A204.1 (cell line): ENCODE measurements at regions not wholly inside any gene's neighbourhood (a gene's known extent, or its start where the extent isn't known, plus 50 kb on each side); places are given as distances from the start of the nearest gene placed in this dataset.
"Not testable (repeated sequence)": the region's sequence is repeated elsewhere in the genome, so short reads cannot be mapped to it uniquely, and the experiment has no call there.

Experiments used
- FAIRE-seq: peaks from 2 replicates; lab custom pipeline; 2012; peaks lifted over from hg19 to GRCh38; lab: Jason Lieb, UNC

DNA sequence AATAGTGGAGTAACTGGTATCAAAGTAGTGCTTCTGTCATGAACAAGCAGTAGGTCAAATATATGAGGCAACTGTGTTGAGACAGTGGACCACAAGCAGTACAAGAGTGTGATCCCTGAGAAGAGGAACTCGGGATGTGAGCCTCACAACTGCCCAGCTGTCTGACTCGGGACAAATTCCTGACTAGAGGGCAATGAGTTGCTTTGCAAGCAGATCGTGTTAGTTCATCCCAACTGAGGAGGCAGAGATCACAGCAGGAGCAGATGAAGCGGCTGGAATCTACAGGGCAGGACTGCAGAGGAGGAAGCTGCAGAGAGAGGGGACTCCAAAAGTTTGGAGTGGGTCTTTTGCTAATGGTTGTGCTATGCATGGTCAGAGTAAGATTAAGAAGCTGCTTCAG, 741.1 kb downstream of the DIAPH3 start:
- FAIRE-seq: no peak

DNA sequence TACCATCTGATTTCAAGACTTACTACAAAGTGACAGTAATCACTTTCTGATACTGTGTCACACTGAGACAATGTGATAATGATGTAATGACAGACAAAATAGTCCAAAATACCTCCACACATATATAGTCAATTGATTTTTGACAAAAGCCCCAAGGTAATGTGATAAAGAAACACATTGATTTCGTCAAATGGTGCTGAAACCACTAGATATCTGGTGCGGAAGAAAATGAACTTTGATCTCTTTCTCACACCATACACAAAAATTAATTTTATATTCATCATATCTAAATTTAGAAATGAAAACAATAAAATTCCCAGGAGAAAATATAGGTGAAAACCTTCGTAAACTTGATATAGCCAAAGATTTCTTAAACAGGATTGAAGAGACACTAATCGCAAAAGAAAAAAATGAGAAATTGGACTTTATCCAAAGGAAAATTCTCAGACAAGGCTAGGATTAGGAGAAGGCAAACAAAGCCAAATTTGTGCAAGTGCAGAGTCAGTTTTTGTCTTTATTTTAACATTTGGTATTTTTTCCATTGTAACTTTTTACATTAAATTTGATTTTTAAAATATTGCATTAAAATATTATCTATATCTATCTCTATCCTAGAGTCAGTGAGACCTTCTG, 739.9 kb downstream of the DIAPH3 start:
- FAIRE-seq: no peak

DNA sequence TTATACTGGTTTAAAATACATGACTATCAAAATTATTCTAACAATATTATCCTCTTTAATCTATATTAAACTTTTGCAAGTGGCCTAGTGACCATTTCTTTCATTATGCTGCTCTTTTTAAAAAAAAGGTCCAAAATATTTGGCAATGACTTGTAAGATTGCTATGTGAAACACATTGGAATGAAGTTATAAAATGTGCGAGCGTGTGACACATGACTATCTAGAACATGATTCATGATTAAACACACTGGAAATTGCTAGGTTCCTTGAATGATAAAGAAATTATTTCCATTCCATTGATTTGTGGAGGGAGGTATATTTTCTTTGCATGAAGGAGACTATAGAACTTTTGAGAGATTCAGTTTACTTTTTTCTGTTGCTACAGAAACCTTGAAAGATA, 739.1 kb downstream of the DIAPH3 start:
- FAIRE-seq: no peak

DNA sequence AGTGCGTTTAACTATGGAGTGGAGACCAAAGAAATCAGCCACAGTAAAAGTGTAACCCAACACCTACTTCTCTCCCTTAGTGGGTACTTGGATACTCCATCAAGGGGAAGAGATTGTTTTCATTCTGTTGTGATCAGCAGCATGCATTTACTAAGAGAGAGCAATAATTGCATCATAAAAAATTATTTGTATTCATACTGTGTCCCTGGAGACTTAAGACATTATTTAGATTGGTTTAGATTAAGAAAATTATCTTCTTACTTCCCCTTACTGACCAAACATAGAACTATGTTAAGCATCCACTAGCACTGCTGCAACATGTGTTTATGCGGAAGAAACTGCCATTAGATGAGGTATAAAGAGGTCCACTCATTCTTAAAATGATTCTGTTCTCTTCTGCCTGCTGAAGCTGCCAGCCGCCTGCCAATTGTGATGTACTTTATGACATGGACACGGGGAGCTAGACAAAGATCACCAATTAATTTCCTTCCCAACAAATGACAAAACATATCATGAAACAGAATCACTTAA, 738.5 kb downstream of the DIAPH3 start:
- no peak for FAIRE-seq

DNA sequence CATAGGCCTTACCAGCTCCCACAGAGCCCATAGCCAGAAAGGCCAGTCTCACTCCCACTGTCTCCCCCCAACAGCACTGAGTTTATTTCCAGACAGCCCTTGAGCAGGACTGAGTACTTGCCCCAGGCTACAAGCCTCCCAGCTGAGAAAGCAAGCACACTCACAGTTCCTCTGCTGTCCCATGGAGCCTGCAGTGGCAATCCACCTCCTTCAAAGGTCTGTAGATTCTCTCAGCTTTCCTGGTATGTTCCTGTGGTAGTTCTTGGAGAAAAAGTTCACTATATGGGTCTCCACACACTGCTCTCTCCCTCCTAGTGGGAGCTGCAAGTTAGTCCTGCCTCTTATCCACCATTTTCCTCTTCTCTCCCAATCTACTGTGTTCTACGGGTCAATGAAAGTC, 728.7 kb downstream of the DIAPH3 start:
- FAIRE-seq: no peak

DNA sequence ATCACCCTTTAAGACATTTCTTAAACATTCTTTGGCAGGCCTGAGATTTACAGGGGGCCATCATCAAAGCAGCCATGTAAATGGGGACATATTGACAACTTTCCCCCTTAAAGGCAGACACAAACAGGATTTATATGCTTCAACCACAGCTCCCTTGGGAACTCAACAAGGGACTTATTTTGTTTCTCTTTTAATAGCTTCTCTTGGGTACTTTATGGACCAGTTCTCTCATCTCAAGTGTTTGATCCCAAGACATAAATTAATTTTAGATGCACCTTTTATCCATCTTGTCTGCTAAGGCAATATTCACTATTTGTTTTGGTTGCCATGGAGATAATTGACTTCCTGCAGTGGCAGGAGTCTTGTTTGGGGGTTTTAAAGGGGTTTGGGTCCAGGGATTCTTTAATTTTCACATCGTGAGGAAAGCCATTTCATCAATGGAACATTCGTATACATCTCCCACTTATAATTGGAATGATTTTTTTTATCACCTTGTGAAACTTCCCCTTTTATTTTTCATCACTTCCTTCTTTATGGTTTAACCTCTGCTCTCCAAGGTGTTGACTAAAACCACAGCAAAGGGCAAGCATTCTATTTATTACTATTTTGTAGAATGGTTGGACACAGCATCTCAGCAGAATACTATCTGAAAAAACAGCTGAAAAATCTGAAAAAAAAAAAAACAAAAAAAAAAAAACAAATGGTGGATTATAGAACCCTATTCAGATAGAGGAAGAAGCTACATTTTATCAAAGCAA, 726.0 kb downstream of the DIAPH3 start:
- no peak for FAIRE-seq

DNA sequence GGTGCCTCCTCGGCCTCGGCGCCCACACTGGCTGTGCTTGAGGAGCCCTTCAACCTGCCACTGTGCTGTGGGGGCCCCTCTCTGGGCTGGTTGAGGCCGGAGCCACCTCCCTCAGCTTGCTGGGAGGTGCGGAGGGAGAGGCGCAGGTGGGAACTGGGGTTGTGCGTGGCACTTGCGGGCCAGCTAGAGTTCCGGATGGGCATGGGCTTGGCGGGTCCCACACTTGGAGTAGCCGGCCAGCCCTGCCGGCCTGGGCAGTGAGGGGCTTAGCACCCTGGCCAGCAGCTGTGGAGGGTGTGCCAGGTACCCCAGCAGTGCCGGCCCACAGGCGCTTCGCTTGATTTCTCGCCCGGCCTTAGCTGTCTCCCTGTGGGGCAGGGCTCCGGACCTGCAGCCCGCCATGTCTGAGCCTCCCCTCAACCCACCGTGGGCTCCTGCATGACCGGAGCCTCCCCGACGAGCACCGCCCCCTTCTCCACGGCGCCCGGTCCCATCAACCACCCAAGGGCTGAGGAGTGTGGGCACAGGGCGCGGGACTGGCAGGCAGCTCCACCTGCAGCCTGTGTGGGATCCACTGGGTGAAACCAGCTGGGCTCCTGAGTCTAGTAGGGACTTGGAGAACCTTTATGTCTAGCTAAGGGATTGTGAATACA, 723.8 kb downstream of the DIAPH3 start:
- no peak for FAIRE-seq

DNA sequence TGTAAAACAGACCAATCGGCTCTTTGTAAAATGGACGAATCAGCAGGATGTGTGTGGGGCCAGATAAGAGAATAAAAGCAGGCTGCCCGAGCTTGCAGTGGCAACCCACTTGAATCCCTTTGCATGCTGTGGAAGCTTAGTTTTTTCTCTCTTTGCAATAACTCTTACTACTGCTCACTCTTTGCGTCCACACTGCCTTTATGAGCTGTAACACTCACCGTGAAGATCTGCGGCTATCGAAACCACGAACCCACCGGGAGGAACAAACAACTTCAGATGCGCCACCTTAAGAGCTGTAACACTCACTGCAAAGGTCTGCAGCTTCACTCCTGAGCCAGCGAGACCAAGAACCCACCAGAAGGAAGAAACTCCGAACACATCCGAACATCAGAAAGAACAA, 722.7 kb downstream of the DIAPH3 start:
- FAIRE-seq: not testable (repeated sequence)

DNA sequence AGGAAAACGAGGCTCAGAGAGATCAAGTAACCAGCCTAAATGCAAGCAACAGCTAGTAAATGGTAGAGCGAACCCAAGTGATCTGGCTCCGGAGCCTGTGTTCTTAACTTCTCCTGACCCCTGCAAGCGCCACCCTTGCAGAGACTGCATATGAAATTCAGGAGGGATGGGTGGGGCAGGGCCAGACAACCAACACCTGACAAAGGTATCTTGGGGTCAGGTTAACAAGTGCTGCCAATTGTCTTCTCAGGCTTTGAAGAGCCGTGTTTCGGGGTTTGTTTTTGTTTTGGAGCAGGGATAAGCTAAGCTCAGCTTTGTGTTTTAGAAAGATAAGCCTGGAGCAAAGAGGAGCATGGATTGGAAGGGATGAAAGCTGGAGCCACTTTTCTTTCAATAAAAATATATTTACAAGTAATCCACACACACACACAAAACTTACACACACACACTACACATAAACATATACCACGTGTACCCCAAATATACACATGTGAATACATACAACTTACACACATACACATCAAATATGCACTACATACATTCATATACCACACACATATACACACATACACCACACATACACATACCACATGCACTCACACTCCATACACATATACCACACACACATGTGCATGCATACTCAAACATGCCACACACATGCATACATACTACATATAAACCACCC, 722.0 kb downstream of the DIAPH3 start:
- no peak for FAIRE-seq

DNA sequence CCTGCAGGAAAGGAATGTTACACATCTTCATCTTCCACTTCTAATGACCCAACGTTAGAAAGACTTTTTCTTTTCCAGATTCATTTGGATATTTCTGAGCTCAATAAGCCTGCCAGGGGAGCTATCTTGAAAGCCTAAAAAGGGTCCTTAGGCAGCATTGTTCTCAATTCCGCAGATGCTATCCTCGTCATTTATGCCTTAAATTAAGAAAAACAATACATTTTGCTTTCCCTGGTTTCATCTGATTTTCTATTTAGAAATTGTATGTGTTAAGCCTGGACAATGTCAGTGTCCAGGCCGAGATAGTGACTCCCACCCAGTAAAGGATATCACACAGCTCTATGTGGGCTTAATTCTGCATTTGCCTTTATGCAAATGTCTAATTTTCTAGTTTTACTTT, 721.3 kb downstream of the DIAPH3 start:
- FAIRE-seq: no peak

DNA sequence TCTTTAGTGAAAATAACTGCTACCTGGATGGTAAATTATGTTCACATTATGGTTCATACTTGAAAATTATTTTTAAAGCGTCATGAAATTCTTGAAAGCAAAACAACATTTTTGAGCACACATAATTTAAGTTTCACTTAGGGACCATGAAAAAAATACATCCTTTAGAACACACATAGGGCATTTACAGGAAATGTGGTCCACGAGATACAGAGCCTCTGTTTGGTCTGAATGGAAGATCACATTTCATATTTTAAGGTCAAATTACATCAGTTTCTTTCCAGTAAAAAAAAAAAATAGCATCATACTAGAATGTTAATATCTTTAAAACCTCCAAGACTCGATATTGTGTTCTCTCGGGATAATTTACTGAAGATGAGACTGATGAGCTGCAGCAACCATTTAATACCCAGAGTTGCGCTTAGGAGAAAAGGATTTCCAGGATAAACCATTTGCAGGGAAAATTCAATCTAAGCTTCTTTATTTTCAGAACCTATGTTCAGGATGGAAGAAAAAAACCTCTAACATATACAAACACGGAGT, 720.7 kb downstream of the DIAPH3 start:
- no peak for FAIRE-seq

DNA sequence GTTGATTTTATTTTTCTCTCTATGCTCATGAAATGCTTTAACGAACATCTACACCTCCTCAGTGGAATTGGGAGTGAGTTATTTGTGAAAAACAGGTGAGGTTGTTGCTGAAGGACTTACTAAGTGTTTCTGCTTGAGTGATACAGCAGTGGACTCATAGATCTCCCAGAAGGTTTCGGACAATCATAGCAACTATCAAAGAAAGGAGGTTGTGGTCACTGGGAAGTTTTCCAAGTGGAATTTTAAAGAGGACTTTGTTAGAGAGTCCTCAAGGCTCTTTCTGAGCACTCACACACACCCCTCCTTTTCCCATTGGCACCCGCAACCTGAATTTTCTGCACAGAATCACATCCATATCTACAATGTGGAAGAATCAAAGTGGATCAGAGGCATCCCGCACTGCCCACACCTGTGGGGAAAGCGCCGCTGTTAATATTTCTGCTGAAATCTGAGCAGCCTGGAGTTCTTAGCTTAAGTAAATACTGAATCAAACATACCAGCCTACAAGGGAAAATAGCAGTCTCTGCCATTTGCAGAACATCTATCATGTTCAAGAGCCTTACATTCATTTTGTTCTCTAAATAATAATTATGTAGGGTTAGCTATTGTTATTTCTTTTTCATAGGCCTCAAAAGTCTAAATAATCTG, 719.4 kb downstream of the DIAPH3 start:
- no peak for FAIRE-seq

DNA sequence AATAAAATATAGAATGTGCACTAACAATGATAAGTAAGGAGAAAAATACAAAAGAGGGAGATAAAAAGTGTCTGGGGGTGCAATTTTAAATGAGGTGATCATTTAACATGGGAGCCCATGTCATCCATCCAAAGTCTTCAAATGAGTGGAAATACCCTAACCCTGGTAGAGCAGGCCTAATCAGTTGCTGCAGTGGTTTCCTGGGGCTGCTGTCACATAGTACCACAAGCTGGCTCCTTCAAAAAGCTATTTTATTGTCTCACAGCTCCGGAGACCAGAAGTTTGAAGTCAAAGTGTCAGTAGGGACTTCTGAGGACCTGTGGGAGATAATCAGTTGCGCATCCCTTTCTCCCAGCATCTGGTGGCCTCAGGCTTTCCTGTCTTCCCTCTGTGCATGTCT, 717.9 kb downstream of the DIAPH3 start:
- no peak for FAIRE-seq

DNA sequence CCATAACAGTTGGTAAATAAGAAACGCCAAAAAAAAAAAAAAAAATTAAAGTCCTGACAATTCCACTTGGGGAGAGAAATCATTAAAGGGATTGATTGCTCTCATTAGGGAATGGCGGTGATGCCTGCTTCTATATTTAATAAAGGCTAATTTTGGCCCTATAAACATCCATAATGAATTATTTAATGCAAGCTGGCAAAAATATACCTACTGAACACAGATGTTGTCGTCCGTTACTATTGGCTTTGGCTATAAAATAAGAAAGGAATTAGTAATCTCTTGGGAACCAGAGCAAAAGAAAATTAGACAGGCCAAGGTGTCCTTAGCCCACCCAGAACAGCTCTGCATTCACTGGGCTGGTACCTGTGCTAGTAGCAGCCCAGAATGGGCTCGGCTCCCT, 717.3 kb downstream of the DIAPH3 start:
- FAIRE-seq: no peak

DNA sequence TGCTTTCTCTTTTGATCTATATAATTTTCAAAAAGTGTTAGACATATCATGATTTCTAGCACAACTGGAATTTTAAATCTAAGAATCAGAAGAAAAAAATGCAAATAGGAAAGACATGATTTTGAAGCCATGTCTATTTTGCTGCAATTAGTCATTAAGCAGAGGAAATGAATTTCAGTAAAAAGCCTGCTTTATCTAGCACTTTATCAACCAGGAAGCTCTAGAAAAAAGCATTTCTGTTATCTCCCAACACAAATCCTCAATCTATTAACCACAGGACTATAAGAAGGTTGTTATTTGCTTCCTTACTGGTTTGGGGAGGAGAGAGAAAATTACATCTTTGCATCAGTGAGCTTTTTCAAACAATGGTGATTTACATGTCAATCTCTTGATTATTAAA, 716.7 kb downstream of the DIAPH3 start:
- no peak for FAIRE-seq

DNA sequence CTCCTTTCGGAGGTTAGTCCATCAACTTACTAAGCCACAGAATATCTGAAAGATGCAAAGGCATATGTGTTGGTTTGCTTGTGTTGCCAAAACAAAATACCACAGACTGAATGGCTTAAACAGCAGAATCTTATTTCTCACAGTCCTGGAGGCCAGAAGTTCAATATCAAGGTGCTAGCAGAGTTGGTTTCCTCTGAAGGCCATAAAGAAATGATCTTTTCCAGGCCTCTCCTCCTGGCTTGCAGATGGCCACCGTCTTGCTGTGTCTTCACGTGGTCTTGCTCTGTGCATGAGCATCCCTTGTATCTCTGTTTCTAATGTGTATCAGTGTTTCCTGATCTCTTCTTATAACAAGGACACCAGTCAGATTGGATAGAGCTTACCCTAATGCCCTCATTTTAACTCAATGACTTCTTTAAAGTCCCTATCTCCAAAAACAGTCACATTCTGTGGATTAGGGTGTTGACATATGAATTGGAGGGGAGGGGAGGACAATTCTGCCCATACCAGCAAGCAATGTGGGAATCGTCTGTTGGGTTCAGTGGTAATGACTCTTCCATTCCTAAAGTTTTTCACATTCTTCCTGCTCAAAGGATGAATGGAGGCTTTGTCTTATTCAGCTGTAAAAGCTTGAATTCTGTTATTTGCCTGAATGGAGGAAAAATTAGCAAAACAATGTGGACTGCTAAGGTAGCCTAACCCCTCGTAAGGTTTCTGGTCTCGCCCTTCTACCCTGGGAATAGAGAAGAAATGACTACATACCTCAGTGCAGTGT, 715.7 kb downstream of the DIAPH3 start:
- no peak for FAIRE-seq

DNA sequence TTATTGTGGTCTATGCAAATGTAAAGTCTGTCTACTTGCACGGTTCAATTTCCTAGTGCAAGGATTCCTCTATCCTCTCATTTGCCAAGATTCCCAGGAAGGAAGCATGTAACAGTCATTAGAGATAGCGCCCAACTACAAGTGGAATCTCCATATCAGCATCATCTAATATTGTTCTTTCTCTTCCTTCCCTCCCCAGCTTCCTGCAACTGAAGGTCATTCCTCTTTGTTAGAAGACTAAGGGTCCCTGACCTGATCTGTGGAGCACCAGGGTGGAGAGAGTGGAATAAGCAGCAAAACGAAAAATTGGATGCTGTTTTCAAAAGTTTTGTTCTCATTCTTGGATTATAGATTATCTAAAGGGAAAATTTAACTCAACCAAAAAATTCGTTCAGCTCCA, 714.0 kb downstream of the DIAPH3 start:
- FAIRE-seq: no peak

DNA sequence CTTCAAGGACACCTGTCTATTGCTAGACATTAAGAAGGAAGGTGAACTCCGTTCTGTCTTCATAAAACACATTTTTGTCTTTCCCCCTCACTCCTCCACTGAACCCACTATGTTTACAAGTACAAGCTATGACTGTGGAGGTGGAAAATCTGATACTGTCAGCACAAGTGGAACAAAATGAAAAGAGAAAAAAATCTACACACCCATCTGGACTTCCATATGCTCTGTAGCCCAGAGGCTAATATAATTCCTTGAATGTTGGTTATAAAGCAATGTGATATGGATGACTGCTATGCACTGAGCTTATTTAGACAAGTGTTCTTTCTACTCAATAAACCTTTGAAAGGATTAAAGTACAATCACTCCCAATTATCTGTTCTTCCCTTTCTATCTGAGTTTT, 713.5 kb downstream of the DIAPH3 start:
- no peak for FAIRE-seq

DNA sequence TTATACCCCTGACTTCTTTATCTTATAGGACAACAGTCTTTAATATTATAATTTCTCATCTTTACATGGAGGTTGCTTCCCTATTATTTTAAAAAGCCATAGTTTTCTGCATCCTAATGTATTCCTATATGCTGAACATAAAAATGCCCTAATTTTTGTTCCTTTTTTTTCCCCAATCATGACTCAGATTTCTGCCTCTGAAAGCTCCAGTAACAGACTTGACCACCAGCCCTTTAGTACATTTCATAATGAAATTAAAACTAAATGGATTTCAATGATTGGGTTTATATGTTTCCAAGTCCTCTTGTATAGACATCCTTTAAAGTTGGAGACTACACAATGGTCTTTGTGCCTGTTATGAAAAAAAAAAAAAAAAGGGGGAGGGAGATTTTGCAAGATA, 712.5 kb downstream of the DIAPH3 start:
- no peak for FAIRE-seq

DNA sequence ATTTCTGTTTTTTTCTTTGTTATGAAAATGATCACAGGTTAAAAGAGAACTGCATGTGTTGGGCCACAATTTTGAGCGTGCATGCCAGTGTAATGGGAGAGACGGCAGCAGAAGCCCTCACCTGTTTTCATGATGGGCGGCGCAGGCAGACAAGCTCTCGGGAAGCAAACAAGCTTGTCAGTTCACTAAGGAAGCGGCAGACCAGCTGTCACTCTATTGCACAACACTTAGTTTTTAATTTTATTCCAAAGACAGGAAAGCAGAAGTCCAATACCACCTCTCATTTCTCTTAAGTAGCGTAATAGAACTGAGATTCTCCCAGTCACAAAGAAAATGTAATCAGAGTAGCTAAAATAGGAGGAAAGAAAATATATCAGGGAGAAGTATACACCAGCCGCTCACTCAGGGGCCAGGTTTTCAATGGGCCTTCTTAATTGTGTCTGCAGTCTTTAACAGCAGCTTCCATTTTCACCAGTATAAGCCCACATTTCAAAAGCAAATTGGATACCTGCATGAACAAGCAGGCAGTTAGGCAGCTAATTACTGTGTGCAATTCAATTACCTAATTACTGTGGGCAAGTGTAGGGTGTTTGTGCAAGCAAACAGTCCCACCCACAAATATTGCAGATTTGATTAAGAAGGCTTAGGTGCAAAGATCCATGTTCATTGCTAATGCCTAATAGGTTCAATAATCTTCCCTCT, 711.4 kb downstream of the DIAPH3 start:
- no peak for FAIRE-seq
